SK-N-SH treated with all-trans-retinoic acid at 6 μM for 48 hours (cell line): ENCODE measurements at regions not wholly inside any gene's neighbourhood (a gene's known extent, or its start where the extent isn't known, plus 50 kb on each side); places are given as distances from the start of the nearest gene placed in this dataset.

Source experiments
- BACH2 ChIP-seq: fragments of 250-450 bp; sonication (Bioruptor Pico); IDR thresholded peaks from 2 replicates; pipeline ENCODE4 v1.9.0; 2021; ENCODE audit warnings: mild to moderate bottlenecking, borderline replicate concordance
- CSDC2 ChIP-seq: fragments of 250-450 bp; sonication (Bioruptor Pico); IDR thresholded peaks from 2 replicates; pipeline ENCODE4 v1.5.0; 2020; ENCODE audit warnings: mild to moderate bottlenecking, moderate library complexity
- CSRNP3 ChIP-seq: fragments of 250-450 bp; sonication (Bioruptor Pico); IDR thresholded peaks from 2 replicates; pipeline ENCODE4 v1.5.1; 2021; ENCODE audit warnings: mild to moderate bottlenecking, moderate library complexity
- GLIS3 ChIP-seq: fragments of 250-450 bp; sonication (Bioruptor Pico); IDR thresholded peaks from 2 replicates; pipeline ENCODE4 v1.5.0; 2020; ENCODE audit warnings: mild to moderate bottlenecking, moderate library complexity
- OSR1 ChIP-seq: fragments of 250-450 bp; sonication (Bioruptor Pico); IDR thresholded peaks from 2 replicates; pipeline ENCODE4 v1.8.0; 2022; ENCODE audit warnings: moderate library complexity, mild to moderate bottlenecking, inconsistent platforms
- RARB ChIP-seq: fragments of 250-450 bp; sonication (Bioruptor Pico); IDR thresholded peaks from 2 replicates; pipeline ENCODE4 v1.8.0; 2021; ENCODE audit warnings: mild to moderate bottlenecking, moderate library complexity
- SNAI2 ChIP-seq: fragments of 250-450 bp; sonication (Bioruptor Pico); IDR thresholded peaks from 2 replicates; pipeline ENCODE4 v1.5.0; 2020; ENCODE audit warnings: mild to moderate bottlenecking, moderate library complexity
- TCF4 ChIP-seq: fragments of 250-450 bp; sonication (Bioruptor Pico); IDR thresholded peaks from 2 replicates; pipeline ENCODE4 v1.8.0; 2021; ENCODE audit warnings: mild to moderate bottlenecking, moderate library complexity, borderline replicate concordance
- ZFP3 ChIP-seq: fragments of 250-450 bp; sonication (Bioruptor Pico); IDR thresholded peaks from 2 replicates; pipeline ENCODE4 v1.5.0; 2020; ENCODE audit warnings: mild to moderate bottlenecking, moderate library complexity
- TF ChIP-seq, protein P1 (sequence below): fragments of 250-450 bp; sonication (Bioruptor Pico); IDR thresholded peaks from 2 replicates; pipeline ENCODE4 v1.8.0; 2020; ENCODE audit warnings: mild to moderate bottlenecking, moderate library complexity, borderline replicate concordance

DNA sequence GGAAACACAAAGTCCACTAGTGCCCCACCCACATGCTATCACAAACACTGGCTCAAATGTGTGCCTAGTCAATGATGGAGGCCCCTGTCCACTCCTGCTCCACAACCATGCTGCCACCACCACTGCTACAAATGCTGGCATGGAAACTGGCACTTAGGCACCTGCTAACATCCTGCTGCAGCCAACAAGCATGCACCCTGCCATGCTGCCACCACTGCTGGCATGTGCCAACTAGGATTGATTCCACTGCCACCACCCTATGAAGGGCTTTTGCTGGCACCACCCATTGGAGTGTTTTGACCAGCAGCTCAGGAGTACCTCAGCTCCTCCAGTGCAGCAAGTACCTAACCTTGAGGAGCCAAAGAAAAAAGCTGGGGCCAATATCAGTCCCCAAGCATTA is 236.6 kb downstream of the CCDC59 start:
- TF ChIP-seq OSR1 (CRISPR knock-in tag) (no peak), GLIS3 (CRISPR knock-in tag) (no peak), CSRNP3 (no peak), TCF4 (CRISPR knock-in tag) (no peak), RARB (CRISPR knock-in tag) (no peak), CSDC2 (CRISPR knock-in tag) (no peak), ZFP3 (CRISPR knock-in tag) (no peak), BACH2 (no peak), SNAI2 (CRISPR knock-in tag) (no peak)
- TF ChIP-seq, protein P1, sequence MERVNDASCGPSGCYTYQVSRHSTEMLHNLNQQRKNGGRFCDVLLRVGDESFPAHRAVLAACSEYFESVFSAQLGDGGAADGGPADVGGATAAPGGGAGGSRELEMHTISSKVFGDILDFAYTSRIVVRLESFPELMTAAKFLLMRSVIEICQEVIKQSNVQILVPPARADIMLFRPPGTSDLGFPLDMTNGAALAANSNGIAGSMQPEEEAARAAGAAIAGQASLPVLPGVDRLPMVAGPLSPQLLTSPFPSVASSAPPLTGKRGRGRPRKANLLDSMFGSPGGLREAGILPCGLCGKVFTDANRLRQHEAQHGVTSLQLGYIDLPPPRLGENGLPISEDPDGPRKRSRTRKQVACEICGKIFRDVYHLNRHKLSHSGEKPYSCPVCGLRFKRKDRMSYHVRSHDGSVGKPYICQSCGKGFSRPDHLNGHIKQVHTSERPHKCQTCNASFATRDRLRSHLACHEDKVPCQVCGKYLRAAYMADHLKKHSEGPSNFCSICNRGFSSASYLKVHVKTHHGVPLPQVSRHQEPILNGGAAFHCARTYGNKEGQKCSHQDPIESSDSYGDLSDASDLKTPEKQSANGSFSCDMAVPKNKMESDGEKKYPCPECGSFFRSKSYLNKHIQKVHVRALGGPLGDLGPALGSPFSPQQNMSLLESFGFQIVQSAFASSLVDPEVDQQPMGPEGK (CRISPR knock-in tag), result no peak
